IPS-NIHi11 (cell line): ENCODE measurements at regions not wholly inside any gene's neighbourhood (a gene's known extent, or its start where the extent isn't known, plus 50 kb on each side); places are given as distances from the start of the nearest gene placed in this dataset.
"Not testable (repeated sequence)": the region's sequence is repeated elsewhere in the genome, so short reads cannot be mapped to it uniquely, and the experiment has no call there.

Experiments used
- DNase-seq: peaks from one replicate; pipeline ENCODE4 v3.0.0; 2012; ENCODE audit warnings: mixed read lengths, low spot score

DNA sequence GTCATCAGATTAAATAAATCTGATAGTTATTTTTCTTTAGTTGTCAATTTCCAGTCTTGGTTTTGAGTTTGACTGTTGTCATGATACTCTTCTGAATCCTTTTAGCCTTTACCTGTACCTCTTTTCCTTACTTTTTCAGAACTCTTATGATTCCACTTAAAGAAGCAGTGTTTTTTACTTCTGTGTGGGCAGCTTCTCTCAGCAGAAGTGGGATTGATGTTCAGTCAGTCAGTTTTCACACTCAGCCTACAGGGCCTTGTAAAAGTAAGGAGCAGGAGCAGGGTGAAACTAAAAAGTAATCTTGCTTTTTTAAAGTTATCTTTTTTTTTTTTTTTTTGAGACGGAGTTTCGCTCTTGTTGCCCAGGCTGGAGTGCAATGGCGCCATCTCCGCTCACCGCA is 75.1 kb downstream of the HAUS1 start:
- DNase-seq, result no peak

DNA sequence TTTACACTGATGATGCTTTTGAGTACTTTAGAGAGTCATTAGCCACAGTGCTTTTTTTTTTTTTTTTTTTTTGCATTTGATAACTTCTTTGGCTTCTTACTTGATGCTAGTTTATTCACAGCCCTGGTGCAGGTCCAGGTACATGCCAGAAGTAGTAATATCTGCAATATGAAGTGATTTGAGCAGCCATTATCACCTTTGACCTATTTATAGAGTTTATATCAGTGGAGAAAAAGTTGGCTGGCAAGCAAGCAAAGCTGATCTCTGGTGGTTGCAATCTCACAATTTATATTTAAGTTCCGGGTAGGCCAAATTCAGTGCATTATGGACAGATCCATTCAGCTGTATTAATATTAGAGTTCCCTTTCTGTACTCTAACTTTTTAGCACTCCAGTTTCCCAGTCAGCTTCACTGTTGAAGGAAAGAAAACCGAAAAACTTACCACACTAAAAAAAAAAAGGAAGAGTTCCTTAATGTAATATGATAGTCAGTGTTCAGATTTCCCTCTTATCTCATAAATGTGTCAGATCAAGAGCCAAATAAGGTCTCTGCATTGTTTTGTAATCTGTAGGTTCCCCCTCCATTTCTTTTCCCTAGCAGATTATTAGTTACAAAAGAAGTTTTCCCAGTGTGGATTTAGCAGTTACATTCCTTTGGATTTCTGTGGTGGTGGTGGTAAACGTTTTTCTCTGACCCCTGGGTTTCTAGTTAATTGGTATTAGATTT is 78.6 kb downstream of the HAUS1 start:
- DNase-seq, result no peak

DNA sequence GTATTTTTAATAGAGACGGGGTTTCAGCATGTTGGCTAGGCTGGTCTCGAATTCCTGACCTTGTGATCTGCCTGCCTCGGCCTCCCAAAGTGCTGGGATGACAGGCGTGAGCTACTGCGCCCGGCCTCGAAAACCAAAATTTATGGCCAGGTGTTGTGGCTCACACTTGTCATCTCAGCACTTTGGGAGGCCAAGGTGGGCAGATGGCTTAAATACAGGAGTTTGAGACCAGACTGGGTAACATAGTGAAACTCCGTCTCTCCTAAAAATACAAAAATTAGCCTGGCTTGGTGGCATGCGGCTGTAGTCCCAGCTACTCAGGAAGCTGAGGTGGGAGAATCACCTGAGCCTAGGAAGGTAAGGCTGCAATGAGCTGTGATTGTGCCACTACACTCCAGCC is 80.1 kb downstream of the HAUS1 start:
- not testable (repeated sequence) for DNase-seq

DNA sequence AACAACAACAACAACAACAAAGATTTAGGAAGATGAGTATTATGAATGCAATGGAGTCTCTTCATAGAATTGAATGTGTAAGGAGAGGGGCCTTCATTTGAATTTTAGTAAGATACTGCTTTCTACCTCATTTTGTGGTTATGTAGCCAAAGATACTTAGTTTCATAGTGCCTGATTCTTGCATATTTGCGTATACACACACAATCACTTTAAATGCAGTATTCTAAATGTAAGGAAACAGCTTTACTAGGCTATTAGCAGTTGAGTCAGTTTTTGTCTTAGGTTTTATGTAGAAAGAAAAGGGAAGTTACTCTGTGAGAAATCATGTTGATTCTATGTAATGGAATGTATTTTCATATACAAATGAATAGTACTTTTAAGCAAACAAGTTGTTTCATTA is 80.5 kb downstream of the HAUS1 start:
- DNase-seq, result no peak

DNA sequence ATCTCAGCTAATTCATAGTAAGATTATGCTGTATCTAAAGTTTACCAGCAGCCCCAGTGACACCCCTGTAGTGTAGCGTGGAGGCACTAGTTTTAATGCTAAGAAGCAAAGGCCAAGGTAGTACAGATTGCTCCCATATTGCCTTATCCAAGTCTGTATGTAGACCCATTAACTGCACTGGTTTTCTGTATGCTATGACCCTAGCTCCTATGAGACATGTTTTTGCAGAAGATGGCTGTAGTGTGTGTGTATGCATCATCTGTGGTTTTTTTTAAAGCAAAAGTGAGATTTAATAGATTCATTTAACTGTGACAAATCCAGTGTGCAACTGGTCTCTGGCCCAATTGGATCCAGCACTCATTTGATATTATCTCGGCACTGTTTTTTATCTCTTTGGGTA is 86.5 kb downstream of the HAUS1 start:
- DNase-seq, result no peak

DNA sequence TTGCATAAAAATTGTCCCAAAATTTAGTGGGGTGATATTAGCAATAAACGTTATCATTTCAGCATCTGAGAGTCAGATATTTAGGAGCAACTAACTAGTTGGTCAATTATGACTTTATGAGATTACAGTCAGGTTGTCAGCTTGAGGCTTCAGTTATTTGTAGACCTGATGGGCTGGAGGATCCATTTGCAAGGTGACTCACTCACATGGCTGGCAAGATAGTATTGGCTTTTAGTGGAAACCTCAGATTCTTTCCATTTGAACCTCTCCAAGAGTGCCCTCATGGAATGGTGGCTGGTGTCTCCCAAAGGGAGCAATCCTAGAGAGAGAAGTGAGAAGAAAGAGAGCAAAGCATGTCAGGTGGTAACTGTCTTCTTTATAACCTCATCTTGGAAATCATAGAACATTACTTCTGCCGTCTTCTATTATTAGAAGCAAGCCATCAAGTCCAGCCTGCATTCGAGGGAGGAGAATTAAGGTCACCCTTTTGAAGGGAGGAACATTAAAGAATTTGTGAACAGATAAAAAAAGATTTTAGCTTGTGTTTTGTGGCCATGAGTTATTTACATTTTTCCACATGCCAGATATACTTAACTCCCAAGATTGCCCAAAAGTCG is 92.5 kb downstream of the HAUS1 start:
- no peak for DNase-seq

DNA sequence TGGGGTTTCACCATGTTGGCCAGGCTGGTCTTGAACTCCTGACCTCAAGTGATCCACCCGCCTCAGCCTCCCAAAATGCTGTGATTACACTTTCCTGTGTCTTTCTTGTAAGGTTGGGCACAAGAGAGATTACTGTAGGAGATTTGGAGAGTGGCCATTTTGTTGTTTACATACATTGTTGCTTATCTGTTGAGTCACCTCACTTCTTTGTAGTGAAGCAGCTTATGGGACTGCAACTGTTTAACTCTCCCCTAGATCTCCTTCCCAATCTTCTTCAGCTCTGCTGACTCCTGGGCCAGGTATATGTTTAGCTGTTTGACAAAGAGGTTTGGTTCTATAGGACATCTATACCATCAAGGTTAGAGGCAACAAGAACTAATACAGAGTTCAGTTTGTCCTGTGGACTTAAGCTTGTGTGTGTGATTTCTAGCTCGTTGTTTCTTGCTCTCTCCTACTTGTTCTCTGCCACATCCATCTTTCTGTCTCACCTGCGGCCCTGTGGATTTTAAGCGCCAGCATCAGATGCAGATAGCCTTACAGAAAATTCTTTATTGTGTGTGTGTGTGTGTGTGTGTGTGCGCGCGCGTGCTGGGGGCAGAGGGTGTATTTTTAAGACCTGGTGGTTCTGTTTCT is 95.4 kb downstream of the HAUS1 start:
- no peak for DNase-seq

DNA sequence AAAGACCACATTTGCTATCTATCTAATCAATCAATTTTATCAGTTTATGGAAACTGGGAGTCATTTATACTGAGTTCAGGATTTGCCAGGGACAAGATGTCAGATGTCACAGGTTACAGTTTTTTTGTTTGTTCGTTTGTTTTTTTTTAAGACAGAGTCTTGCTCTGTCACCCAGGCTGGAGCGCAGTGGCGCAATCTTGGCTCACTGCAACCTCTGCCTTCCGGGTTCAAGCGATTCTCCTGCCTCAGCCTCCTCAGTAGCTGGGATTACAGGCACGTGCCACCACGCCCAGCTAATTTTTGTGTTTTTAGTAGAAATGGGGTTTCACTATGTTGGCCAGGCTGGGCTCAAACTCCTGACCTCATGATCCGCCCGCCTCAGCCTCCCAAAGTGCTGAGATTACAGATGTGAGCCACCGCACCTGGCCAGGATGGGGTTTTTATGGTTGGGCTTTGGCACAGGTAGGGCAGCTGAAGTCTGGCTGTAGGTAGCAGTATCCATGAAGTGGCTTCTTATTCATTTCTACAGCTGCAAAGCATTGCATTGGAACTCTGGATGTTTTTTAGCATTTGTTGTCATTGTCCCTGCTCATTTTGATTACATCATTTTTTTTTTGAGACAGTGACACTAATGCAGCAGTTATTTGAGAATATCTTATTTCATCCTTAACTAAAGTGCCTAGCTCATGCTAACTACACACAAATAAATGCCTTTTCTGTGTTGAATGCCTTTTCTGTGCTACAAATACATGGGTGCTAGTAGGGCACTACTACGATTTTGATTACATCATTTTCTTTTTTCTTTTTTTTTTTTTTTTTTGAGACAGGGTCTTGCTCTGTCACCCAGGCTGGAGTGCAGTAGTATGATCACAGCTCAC is 96.2 kb downstream of the HAUS1 start:
- not testable (repeated sequence) for DNase-seq

DNA sequence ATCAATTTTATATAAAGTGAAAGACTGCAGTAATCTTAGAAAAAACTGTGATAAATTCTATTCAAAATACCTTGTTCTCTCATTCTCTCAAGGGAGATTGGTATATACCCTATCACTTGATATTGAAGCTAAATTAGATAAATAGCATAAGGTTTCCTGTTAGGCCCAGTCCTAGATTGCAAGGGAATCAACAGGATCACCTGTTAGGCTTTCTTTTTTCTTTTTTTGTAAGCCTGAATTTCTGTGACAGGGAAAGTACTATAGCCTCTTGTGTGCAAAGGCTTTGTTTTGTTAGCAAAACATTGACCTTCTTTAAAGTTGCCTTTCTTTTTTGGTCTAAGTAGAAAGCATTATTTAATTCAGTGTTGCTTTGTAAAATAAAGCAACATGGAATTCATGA is 100.0 kb downstream of the HAUS1 start:
- DNase-seq, result no peak

DNA sequence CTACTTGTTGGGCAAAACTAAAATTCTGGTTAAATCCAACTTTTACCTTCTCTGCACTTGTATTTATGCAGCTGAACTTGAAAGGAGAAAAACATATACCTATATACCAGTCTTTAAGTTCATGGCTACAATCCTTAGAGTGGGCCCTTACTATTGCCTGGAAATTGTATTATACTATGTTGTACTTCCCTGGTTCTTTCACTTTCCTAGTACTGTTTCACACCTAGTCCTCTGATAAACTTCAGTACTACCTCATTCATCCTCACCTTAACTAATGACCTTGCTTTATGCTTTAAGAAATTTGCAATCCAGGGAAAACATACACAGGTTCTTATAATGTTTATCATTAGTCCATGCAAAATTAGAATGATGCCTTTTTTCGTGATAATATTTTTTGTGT is 103.8 kb downstream of the HAUS1 start:
- DNase-seq, result no peak

DNA sequence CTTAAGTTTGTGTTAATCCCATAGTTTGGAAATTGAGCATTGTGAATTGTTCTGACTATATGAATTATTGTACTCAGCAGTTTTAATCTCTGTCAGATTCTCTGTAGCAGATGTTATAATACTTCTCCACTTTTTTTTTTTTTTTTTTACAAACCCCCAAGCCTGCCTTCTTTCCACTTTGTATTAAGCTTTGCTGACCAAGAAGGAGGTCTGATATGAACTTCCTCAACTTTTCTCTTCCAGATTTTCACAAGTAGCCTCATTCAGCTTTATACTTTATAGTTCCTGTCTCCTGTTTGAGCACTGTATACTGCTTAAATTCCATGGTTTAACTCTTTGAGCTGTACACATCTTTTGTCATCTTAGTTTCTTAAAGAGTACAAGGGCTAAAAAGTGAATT is 105.0 kb downstream of the HAUS1 start:
- DNase-seq, result no peak

DNA sequence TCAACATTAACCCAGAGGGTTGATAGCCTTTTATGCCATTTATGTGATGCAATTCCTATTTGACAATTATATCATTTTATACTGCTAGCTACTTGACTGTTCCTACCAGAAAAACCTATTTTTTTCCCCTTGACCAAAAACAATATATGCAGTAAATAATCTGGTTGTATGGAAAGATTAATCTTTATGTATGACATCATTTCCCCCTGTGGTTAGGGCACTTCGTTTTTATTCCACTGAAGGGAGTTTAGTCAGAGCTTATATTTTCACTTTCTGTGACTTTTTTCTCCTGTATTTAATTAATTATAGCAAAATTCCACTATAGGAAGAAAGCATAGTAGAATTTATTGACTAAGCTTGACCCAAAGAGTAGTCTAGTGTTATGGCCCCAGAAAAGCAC is 107.6 kb downstream of the HAUS1 start:
- no peak for DNase-seq

DNA sequence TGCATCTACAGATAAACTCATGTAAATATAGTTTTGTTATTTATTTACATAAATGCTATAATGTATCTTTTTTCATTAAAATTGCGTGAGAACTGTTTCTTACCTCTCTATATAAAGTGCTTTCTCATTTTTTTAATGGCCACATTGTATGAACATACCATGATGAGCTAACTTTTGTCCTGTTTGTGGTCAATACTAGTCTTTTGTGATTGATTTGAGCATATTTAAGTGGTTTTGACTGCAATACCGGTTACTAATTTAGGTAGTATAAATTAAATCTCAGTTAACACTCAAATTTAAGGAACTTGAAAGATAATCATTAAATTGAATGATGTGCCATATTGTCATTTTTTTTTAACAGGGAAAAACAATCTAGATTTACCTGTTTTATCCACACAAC is 108.2 kb downstream of the HAUS1 start:
- DNase-seq, result no peak

DNA sequence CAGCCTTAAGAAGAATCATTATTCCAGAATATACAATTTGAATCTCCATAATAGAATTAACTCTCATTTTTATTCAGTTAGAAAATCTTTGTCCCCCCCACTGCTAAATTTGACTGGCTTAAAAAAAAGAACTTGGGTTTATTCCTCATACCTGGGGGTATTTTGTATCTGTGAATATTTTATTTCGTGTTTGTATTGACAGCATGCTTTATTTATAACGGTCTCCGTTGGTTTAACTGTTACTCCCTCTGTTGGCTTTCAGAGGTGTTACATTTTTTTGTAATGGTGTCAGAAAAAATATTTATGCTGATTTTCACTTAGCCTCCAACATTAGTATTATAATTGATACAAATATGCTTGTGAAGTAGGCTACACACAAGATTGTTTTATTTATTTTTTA is 109.1 kb downstream of the HAUS1 start:
- DNase-seq, result peak; percentile 43

DNA sequence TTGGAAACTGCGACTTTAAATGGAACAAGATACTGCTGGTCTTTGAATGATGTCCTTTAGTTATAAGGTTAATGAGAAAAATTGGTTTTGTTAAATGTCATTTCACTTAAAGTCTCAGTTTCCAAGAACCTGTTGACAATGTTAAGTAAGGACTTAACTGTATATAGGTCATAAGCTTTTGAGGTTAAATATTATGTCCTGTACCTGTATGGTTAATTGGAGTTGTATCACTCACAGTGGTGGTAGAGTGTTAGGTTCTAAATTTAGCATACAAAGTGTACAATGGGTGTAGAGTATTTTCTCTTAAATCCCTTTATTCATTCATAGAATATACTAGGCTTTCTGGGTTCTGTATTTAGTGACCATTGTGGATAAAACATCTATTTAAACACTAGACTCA is 110.2 kb downstream of the HAUS1 start:
- no peak for DNase-seq

DNA sequence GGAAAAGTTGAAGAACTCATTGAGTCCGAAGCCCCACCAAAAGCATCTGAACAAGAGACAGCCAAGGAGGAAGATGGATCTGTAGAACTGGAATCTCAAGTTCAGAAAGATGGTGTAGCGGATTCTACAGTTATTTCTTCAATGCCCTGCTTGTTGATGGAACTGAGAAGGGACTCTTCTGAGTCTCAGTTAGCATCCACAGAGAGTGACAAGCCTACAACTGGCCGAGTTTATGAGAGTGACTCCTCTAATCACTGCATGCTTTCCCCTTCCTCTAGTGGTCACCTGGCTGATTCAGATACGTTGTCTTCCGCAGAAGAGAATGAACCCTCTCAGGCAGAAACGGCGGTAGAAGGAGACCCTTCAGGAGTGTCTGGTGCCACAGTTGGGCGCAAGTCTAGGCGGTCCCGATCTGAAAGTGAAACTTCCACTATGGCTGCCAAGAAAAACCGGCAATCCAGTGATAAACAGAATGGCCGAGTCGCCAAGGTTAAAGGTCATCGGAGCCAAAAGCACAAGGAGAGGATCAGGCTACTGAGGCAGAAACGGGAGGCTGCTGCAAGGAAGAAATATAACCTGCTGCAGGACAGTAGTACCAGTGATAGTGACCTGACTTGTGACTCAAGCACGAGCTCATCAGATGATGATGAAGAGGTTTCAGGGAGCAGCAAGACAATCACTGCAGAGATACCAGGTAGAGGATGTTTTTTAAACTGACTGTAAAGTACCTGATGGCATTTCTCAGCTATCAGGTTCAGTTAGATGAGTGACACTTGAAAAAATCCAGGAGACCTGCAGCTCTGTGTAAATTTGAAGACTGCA is 111.9 kb downstream of the HAUS1 start:
- DNase-seq, result no peak

DNA sequence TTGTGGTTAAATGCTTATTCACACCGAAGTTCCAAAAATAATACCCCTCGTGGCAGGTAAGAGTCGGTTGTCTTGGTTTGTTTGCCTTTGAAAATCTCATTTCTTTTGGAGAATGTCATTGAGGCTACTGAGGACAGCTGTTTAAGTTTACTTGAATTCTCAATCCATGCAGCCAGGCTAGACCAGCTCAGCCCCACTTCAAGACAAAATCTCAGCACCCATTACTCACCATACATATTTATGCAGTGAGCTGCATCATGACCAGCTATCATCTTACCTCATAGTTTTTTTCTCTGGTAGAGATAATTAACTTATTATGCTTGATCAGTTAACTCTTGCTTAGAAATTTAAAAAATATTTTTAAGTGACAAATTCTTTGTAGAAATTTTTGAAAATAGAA is 115.9 kb downstream of the HAUS1 start:
- no peak for DNase-seq

DNA sequence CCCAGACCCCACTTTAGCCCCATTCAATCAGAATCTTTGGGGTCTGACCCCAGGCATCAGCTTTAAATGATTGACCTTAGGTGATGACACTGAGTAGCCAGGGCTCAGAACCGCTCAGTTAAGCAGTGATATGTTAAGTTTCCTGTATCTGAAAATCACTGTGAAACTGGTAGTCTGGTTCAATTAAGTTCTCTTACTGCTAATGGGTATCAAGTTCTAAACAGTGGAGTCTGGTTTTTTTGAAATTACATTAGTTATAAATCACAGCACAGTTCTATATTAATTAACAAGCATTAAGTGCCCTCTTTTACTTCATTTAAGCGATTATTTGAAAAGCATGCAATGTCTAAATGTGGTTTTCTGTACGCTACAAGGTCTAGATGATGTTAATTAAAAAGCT is 117.9 kb downstream of the HAUS1 start:
- DNase-seq, result no peak

DNA sequence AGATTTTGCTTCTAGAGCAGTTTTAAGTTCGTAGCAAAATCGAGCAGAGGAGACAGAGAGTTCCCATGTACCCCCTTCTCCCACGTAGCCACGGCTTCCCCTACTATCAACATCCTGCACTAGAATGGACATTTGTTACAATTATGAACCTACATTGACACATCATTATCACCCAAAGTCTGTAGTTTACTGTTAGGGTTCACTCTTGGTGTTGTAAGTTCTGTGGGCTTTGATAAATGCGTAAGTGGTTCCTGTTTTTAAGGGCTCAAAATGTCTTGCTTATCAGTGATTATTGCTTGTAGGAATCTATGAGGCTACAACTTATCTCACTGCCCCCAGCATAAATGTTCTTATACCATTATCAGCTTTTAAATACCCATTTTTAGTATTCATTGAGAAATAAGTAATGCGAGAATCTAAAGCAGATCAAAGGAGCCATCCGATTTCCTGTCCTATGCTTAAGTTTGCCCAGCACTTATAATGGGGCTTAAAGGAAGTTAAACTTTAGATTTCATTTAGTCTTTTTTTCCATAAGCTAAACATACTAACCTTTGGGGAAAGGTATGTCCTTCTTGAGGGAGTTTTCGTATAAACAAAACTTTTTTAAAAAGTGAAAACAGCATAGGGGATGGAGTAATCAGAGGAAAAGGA is 118.7 kb downstream of the HAUS1 start:
- DNase-seq, result no peak

DNA sequence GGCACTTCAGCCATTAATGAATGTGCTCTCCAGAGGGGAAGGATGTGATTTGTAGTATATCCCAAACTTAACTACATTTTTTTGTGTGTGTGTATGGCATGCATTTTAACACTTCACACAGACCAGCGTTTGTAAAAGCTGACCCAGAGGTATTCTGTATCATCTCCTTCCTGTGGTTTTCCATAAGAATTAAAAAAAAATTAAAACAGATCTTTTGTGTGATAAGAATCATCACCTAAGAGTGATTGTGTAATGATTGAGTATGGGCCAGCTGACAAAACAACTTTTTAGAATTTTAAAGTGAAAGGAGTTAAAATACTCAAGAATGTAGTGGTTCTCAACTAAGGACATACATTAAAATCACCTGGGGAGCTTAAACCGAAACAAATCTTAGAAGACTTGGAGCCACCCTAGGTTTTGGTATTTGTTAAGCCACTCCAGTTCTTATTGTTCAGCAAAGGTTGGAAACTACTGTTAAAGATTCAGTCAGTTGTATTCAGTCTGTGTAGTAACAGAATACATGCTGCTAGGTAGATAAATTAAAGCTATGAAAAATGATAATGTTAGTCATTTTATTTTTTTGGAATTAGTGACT is 120.1 kb downstream of the HAUS1 start:
- DNase-seq, result no peak

DNA sequence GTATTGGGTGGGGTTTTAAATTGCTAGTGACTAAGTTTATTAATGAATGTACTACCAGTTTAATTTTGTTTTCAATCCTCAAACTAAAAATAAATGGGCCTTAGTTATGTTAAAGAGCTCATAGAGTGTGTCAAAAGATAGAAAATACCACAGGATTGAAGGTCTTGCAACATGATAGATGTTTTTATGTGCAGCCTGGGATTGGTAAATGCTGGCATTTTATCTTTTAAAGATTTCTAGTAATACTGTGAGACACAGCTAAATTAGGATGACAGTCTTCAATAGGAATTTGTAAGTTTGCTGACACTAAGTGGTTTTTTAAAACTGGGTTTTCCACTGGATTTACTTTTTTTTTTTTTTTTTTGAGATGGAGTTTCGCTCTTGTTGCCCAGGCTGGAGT is 122.3 kb downstream of the HAUS1 start:
- DNase-seq, result no peak
